ENCODE measurements at regions not wholly inside any gene's neighbourhood (a gene's known extent, or its start where the extent isn't known, plus 50 kb on each side); places are given as distances from the start of the nearest gene placed in this dataset.

- Histone ChIP-seq H3K27me3 (no peaks in the 10 kb centered on the region), H3K9me3 (no peaks in the 10 kb centered on the region)
Observed at GRCh38 chr3:170777564-170777926, 92.5 kb downstream of the RPL22L1 start.

GRCh38 chr3:170776887-170777563 is 93.0 kb downstream of the RPL22L1 start:
- Histone ChIP-seq H3K9me3 (no peaks in the 10 kb centered on the region), H3K27me3 (no peaks in the 10 kb centered on the region), H3K36me3 (no peaks in the 10 kb centered on the region), H3K4me3 (ENCODE audit: low read depth, low read length) (no peak overlapping the region), H3K4me1 (peaks cover 3% of the 10 kb centered on the region; the same call in 1 of the 2 replicates)
- TF ChIP-seq CTCF (IDR thresholded peaks at IDR 0.05; ENCODE audit: low read depth, low read length), result no peak
- no peak for DNase-seq

More at GRCh38 chr3:170777564-170777926, 92.5 kb downstream of the RPL22L1 start:
- DNase-seq, result no peak
- TF ChIP-seq CTCF (IDR thresholded peaks at IDR 0.05; ENCODE audit: low read depth, low read length), result no peak
- Histone ChIP-seq H3K4me1 (peaks cover 3% of the 10 kb centered on the region; the same call in 1 of the 2 replicates), H3K4me3 (ENCODE audit: low read depth, low read length) (no peak overlapping the region), H3K36me3 (no peaks in the 10 kb centered on the region)

GRCh38 chr3:170773682-170774425 is 96.1 kb downstream of the RPL22L1 start:
- Histone ChIP-seq H3K9me3 (no peaks in the 10 kb centered on the region), H3K4me3 (ENCODE audit: low read depth, low read length) (no peak overlapping the region), H3K36me3 (no peaks in the 10 kb centered on the region), H3K27me3 (no peaks in the 10 kb centered on the region), H3K4me1 (peaks cover 3% of the 10 kb centered on the region; the same call in 1 of the 2 replicates)
- DNase-seq, result no peak
- no peak for TF ChIP-seq CTCF (IDR thresholded peaks at IDR 0.05; ENCODE audit: low read depth, low read length)

- H3K4me1 ChIP-seq, result peaks cover 3% of the 10 kb centered on the region; the same call in 1 of the 2 replicates
Observed at GRCh38 chr3:170772175-170772574, 97.8 kb downstream of the RPL22L1 start.

GRCh38 chr3:170768334-170768801 is 101.6 kb downstream of the RPL22L1 start:
- Histone ChIP-seq H3K4me1 (peaks cover 5% of the 10 kb centered on the region), H3K27me3 (no peaks in the 10 kb centered on the region), H3K36me3 (no peaks in the 10 kb centered on the region), H3K4me3 (ENCODE audit: low read depth, low read length) (no peak overlapping the region), H3K9me3 (no peaks in the 10 kb centered on the region)
- no peak for DNase-seq
- no peak for TF ChIP-seq CTCF (IDR thresholded peaks at IDR 0.05; ENCODE audit: low read depth, low read length)

More at GRCh38 chr3:170772175-170772574, 97.8 kb downstream of the RPL22L1 start:
- DNase-seq, result no peak
- H3K4me3 ChIP-seq (ENCODE audit: low read depth, low read length), result no peak overlapping the region
- no peak for TF ChIP-seq CTCF (IDR thresholded peaks at IDR 0.05; ENCODE audit: low read depth, low read length)
- H3K9me3 ChIP-seq, result no peaks in the 10 kb centered on the region
- H3K36me3 ChIP-seq, result no peaks in the 10 kb centered on the region
- no peaks in the 10 kb centered on the region for H3K27me3 ChIP-seq

- TF ChIP-seq CTCF (IDR thresholded peaks at IDR 0.05; ENCODE audit: low read depth, low read length), result no peak
- no peaks in the 10 kb centered on the region for H3K9me3 ChIP-seq
- H3K36me3 ChIP-seq, result no peaks in the 10 kb centered on the region
- no peaks in the 10 kb centered on the region for H3K27me3 ChIP-seq
- peaks cover 5% of the 10 kb centered on the region for H3K4me1 ChIP-seq
- DNase-seq, result no peak
- H3K4me3 ChIP-seq (ENCODE audit: low read depth, low read length), result no peak overlapping the region
Observed at GRCh38 chr3:170767576-170767941, 102.4 kb downstream of the RPL22L1 start.
